ENCODE measurements at regions not wholly inside any gene's neighbourhood (a gene's known extent, or its start where the extent isn't known, plus 50 kb on each side); places are given as distances from the start of the nearest gene placed in this dataset.

- DNase-seq (ENCODE audit: low read depth in 2 of 2) = no peak
Observed at GRCh38 chr3:159817126-159817525, 171.5 kb upstream of the IL12A start.

- DNase-seq (ENCODE audit: low read depth in 2 of 2) = no peak
Observed at GRCh38 chr3:159817571-159817970, 171.1 kb upstream of the IL12A start.

DNA sequence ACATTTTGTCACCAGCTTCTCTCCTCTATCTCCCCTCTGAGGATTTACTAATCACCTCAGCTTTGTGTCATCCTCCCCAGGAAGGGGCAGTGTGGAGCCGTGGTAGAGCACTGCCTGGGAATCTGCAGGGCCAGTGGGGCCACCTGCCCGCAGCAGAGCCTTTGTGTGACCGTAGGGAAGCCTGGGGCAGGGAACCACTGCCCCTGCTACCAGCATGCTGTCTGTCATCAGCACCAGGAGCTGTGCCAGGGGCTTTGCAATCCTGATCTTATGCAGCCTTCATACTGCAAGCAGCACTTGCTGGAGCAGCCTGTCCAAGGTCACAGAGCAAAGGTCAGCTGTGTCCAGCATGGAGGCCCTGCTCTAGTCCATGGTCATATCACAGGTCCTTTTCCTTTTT is 170.2 kb upstream of the IL12A start:
- DNase-seq (ENCODE audit: low read depth in 2 of 2) = no peak

GRCh38 chr3:159818997-159819500 is 169.6 kb upstream of the IL12A start:
- DNase-seq (ENCODE audit: low read depth in 2 of 2) = no peak

DNA sequence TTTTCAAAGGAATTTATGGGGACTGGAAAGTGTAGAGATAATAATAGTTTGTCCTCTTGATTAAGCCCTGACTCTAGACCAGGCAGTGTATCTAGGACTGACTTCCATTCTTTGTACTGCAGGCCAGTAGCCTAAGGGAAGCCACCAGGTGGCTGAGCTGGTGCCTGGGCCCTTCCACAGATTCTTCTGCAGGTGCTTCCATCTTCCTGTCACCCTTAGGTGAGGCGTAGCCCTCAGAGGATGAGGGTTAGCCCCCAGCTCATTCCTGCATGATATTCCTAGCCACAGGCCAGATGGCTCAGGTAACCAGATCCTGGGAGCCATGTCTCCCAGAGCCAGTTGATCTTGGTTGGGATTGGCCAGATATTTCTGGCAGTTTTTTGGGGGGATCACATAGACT is 169.0 kb upstream of the IL12A start:
- DNase-seq (ENCODE audit: low read depth in 2 of 2) = no peak

- DNase-seq (ENCODE audit: low read depth in 2 of 2) = no peak
Observed at GRCh38 chr3:159821110-159821509, 167.5 kb upstream of the IL12A start.

DNA sequence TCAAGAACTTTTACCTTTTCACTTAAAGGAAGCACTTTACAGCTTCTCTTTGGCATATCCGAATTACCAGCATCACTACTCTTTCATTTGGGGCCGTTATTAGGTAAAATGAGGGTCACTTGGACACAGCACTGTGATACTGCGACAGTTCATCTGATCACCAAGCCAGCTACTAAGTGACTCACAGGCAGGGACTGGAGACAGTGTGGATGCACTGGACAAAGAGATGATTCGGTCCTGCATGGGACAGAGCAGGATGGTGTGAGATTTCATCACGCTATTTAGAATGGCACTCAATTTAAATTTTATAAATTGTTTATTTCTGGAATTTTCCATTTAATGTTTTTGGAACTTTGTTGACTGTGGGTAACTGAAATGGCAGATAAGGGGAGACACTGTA is 166.9 kb upstream of the IL12A start:
- DNase-seq (ENCODE audit: low read depth in 2 of 2) = no peak

DNA sequence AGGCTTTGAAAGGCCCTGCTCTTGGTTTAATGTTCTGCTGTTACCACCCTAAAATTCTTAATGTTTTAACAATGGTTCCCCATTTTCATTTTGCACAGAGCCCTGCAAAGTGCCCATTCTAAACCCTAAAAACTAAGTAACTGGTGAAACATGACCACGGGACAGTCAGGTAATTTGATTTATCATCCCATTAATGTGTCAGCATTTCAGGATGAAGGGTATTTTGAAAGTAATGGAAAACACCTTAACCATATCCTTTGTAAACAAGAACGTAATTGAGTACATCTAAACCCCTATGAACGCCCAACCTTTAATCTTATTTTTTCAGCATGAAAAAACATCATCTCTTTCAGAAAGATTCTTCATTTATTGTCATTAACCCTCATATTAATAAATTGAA is 164.9 kb upstream of the IL12A start:
- DNase-seq (ENCODE audit: low read depth in 2 of 2) = no peak

DNA sequence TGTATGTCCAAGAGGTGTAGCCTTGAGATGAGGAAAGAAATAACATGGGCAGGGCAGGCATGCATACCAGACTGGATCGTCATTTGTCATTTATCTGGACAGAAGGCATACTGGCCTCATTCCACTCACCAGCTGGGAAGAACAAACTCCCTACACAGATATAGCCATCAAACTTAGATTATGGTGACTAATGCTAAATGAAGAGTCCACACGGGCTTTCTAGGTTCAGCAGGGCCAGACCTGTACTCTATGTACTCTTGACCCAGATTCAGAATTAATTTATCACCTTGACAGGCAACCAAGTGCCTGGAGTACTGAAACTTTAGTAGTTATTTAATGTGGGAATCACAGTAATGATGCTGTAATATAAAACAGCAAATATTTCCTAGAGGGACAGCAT is 164.3 kb upstream of the IL12A start:
- no peak for DNase-seq (ENCODE audit: low read depth in 2 of 2)

DNA sequence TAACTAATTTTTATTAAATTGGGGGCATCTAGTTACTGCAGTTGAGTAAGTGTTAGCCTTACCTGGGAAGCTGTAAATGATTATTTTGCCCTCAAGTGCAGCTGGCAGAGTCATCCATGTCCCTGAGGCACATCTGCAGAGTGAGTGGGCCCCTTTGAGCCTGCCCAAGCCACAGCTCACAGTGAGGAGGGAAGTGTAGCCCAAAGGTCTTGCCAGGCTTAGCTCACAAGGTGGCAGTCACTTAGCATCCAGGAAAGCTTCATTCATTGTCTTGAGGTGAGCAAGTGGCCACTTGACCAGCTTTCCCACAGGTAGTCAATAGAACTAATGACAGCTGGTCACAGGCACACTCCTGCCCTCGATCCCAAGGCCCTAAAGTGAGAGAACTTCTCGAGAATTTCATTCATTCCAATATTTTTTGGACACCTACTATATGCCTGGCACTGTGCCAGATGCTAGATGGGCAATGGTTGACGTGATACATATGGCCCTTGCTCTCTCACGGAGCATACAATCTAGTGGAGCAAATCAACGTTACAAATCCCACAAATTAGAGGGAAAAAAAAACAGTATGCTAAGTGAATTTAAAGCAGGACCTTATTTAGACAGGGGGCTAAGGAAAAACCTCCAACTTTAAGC is 163.3 kb upstream of the IL12A start:
- DNase-seq (ENCODE audit: low read depth in 2 of 2) = no peak

DNA sequence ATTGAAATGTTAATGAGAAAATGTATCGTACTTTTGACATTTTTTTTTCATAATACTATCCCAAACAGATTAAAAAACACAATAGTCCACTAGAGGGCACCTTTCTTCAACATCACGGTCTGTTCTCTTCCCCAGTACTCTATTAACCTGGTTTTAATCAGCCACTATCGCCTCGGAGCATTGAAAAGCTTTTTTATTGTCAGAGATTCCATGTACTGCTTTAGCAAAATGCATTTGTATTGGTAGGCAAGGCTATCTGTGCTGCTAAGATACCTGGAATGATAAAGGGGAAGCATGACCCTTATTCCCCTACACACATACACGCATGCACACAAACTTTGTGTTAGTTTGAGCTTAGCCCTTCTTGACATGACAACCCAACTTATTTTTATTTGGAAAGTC is 160.1 kb upstream of the IL12A start:
- no peak for DNase-seq (ENCODE audit: low read depth in 2 of 2)

DNA sequence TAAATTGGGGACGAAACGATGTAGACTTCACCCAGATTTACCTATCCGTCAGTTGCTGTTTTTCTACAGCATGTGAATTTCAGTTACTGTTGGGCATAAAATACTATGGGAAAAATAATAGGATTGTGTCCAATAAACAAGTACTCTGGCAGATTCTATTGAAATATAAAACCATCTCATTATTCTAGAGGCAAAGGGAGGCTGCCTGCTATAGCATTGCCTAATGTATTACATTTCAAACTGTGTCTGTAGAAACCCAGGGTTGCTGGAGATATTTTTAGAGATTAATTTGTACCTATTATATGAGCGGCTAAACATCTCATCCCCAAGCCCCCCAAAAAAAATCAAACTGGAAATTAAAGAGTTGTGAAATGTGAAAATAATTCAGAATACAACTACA is 159.6 kb upstream of the IL12A start:
- no peak for DNase-seq (ENCODE audit: low read depth in 2 of 2)

DNA sequence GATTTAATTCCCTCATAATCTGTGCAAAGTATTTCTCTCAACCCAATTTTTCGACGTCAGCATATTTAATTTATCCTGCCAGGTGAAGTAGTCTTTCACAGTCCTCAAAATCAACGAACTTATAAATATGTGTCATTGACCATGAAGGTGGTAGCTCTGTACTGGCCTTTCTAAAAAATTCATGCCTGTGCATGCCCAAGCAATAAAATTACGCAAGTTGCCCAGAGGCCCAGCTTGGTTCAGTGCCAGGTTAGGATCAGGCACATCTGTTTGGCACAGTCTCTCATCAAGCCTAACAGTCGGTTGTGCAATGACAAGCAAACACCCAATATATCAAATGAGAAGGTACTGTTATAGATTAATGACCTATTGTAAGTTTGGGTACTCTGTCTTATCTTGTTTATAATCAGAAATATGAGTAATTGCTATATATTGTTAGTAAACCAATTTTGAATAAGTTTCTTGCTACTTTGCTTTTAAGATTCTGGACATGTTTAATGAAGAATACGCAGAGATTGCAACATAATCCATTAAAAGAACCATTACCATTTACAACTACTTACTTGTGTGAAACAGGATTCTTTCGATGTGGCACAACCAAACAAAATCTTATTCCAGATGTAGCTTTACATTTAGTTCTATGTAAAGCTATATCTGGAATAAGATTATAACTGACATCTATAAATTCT is 159.0 kb upstream of the IL12A start:
- DNase-seq (ENCODE audit: low read depth in 2 of 2) = no peak

DNA sequence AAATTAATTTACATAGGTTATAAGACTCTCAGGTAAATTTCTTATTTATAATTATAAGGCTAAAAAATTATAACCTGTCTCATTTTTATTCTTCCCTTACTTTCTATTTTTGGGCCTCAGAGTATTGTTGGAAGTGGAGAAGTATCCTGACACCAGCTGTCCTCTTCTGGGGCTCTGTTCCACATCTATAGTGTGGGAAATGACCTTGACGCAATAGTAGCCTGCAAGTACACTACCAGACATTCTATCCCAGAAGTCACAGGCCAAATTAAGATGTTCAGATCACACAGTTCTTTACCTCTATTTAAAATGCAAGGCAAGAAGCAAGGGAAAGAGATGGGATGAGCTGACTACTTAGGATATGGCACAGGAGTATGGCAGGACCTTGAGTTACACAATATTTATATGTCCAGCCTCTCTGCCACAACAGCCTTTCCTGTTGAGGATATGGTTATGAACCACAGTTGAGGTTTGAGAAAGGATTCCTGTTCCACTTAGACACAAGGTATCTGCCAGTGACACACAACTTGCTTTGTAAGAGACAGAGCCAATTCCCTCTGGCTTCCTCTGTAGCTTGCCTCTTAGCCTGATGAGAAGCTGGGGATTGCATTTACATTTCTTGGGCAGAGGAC is 158.0 kb upstream of the IL12A start:
- no peak for DNase-seq (ENCODE audit: low read depth in 2 of 2)

- DNase-seq (ENCODE audit: low read depth in 2 of 2) = no peak
Observed at GRCh38 chr3:159831466-159831865, 157.2 kb upstream of the IL12A start.

DNA sequence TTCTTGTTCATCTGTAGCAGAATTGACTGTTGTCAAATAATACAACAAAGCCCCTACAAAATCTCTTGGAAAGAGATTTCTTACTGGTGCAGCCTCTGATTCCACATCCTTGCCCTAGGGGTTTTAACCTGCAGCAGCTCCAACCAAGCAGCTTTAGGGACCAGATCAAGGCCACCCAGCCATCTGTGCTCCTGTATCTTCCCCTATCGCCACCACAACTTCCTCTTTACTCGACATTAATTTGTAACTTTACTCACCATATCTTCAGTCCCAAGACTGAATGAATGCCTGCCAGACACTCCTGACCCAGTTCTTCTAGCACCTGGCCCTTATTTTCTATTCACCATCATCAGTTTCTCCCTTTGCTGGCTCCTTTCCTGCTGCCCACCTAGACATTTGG is 156.6 kb upstream of the IL12A start:
- no peak for DNase-seq (ENCODE audit: low read depth in 2 of 2)

DNA sequence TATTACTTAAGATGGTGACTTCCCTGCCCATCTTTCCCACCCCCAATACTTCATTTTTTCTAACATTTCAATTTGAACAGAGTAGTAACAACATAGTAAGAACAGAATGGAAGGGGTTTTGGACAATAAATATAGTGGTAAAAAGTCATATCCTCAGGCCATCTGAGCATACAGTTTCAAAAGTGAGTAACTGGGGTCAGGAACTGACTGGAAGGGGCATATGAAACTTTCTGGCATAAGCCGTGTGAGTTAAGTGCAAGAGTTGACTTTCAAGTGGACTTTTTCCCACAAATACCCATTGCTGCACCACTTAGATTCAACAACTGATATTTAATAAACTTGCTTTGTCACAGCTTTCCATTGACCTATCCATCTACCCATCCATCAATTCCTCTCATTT is 153.5 kb upstream of the IL12A start:
- no peak for DNase-seq (ENCODE audit: low read depth in 2 of 2)

- DNase-seq (ENCODE audit: low read depth in 2 of 2) = no peak
Observed at GRCh38 chr3:159837725-159838124, 150.9 kb upstream of the IL12A start.

DNA sequence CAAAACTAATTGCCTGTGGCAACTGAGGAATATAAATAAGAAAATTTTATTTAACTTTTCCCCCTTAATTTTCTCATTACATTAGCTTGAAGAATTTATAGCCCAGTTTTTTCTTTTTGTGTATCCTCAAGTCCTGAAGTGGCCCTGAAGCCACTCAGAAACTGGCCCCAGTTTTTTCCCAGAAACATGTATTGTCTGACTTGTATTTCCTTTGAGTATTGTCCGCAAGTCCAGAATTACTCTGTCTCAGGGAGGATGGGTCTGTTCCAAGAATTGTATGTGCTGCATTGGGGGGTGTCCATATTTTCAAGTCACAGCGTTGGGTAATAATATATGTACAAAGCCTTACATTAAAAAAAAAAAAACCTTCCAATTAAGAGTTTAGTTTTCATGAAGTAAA is 149.7 kb upstream of the IL12A start:
- no peak for DNase-seq (ENCODE audit: low read depth in 2 of 2)

DNA sequence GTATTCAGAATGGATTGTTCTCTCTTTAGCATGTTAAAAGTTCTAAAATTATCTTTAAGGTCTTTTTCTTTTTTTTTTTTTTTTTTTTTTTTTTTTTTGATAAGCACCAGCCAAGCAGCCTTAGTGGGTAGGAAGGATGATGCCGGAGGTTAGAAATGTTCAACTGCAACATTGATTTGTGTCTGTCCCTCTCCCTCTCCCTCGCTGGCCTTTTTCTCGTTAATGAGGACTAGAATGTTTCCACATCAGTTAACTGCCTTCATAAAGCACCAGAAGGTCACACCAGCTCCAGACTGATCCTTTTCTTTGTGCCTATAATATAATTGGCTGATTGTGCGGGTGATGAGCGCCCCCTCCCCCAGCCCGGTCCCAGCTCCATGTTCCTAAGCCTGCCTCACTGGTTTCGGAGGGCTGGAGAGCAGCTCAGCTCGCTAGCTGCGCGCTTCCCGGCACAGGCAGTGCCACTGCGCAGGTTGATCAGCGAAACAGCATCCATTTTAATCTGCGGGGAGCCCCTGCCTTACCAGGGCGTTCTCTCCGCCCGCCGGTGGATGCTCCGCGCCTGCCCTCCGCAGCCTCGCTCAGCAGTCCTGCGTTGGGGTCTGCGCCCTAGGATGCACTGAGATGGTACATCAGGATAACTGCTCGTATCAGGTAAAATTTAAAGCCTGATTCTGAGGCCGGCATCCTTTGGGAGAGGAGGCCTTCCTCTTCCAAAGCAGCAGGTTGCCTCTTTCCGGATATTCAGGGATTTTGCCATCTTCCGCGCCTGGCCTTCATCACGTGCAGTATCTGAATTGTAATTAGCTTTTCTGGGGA is 148.9 kb upstream of the IL12A start, which contains the start of gene SCHIP1:
TSS of gene SCHIP1 (plus strand) at position 301 of the 819 bp plus-strand sequence.
- DNase-seq (ENCODE audit: low read depth in 2 of 2) = no peak

DNA sequence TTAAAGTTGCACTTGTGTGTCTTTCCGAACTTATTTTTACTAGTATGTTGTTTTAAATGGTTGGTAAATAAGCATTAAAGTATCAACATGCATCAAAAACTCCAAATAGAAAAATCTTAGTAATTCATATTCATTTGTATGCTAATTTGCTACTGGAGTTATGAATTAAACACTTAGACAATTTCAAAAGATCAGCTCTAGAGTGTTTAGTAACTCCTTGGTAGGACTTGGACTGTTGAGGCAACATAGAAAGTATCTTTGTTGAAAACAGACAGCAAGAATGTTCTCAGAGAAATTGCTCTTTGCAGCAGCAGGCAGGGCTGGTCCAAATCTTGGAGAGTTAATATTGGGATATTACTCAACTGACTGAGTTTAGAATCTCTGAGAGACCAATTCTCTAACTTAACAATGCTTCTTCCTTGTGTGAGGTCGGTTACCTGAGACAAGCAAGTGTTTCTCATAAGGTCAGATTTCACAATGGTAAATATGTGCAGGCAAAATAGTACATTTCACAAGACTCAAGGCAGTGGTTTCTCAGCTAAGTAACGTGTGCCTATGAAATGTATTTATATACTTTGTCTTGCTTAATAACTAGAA is 147.8 kb upstream of the IL12A start:
- DNase-seq (ENCODE audit: low read depth in 2 of 2) = no peak

DNA sequence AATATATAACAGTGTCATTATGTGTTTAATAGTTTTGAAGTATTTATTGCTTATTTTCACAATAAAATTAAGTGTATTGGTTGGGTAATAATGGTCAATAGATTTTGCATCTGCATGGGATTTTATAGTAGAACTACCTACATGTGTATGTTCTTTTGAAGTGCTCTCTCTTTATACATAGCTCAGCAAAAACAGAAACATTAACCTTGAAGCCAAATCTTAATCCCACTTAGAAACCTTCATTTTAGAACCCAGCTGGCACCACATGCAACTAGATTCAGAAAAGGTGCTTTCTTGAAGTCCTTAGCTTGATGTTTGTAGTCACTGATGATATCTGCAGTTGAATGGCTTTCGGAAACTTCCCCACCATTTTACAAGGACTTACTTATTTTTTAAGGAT is 146.9 kb upstream of the IL12A start:
- no peak for DNase-seq (ENCODE audit: low read depth in 2 of 2)

Measured in stimulated activated CD8-positive, alpha-beta memory T cell treated with anti-CD3 and anti-CD28 coated beads, Interleukin-15, amount 100 ng/mL, for 48 hours (primary cell).